ENCODE measurements at regions not wholly inside any gene's neighbourhood (a gene's known extent, or its start where the extent isn't known, plus 50 kb on each side); places are given as distances from the start of the nearest gene placed in this dataset.

GRCh38 chr12:84772281-84772680 is 140.3 kb downstream of the SLC6A15 start:
- Mint-ChIP-seq H3K36me3 (ENCODE audit: low read depth) (no peaks in the 10 kb centered on the region), H3K4me3 (ENCODE audit: low read depth) (no peak overlapping the region), H3K4me1 (ENCODE audit: low read depth) (no peaks in the 10 kb centered on the region), H3K9me3 (no peaks in the 10 kb centered on the region), H3K27ac (no peak overlapping the region), H3K27me3 (ENCODE audit: low read depth) (no peaks in the 10 kb centered on the region)
- no peak for DNase-seq (ENCODE audit: low spot score)
- intact Hi-C loops (cut with micrococcal nuclease): no loop called here

- H3K4me1 Mint-ChIP-seq (ENCODE audit: low read depth): no peaks in the 10 kb centered on the region
- no peaks in the 10 kb centered on the region for H3K27me3 Mint-ChIP-seq (ENCODE audit: low read depth)
- intact Hi-C loops (cut with micrococcal nuclease): no loop called here
- no peaks in the 10 kb centered on the region for H3K36me3 Mint-ChIP-seq (ENCODE audit: low read depth)
- no peaks in the 10 kb centered on the region for H3K9me3 Mint-ChIP-seq
- no peak for DNase-seq (ENCODE audit: low spot score)
- no peak overlapping the region for H3K27ac Mint-ChIP-seq
- H3K4me3 Mint-ChIP-seq (ENCODE audit: low read depth): no peak overlapping the region
Measured at GRCh38 chr12:84767079-84767478, 145.5 kb downstream of the SLC6A15 start.

- Mint-ChIP-seq H3K27ac (no peak overlapping the region), H3K27me3 (ENCODE audit: low read depth) (no peaks in the 10 kb centered on the region), H3K9me3 (no peaks in the 10 kb centered on the region), H3K4me3 (ENCODE audit: low read depth) (no peak overlapping the region), H3K4me1 (ENCODE audit: low read depth) (no peaks in the 10 kb centered on the region), H3K36me3 (ENCODE audit: low read depth) (no peaks in the 10 kb centered on the region)
- no peak for DNase-seq (ENCODE audit: low spot score)
- intact Hi-C loops (cut with micrococcal nuclease): no loop called here
Measured at GRCh38 chr12:84766375-84766774, 146.2 kb downstream of the SLC6A15 start.

GRCh38 chr12:84764001-84764400 is 148.6 kb downstream of the SLC6A15 start:
- intact Hi-C loops (cut with micrococcal nuclease): no loop called here
- no peaks in the 10 kb centered on the region for H3K27me3 Mint-ChIP-seq (ENCODE audit: low read depth)
- H3K4me3 Mint-ChIP-seq (ENCODE audit: low read depth): no peak overlapping the region
- no peaks in the 10 kb centered on the region for H3K36me3 Mint-ChIP-seq (ENCODE audit: low read depth)
- H3K4me1 Mint-ChIP-seq (ENCODE audit: low read depth): no peaks in the 10 kb centered on the region
- H3K27ac Mint-ChIP-seq: no peak overlapping the region
- DNase-seq (ENCODE audit: low spot score): no peak
- H3K9me3 Mint-ChIP-seq: no peaks in the 10 kb centered on the region

- no peaks in the 10 kb centered on the region for H3K27me3 Mint-ChIP-seq (ENCODE audit: low read depth)
- H3K27ac Mint-ChIP-seq: no peak overlapping the region
- H3K36me3 Mint-ChIP-seq (ENCODE audit: low read depth): no peaks in the 10 kb centered on the region
- intact Hi-C loops (cut with micrococcal nuclease): no loop called here
- no peak overlapping the region for H3K4me3 Mint-ChIP-seq (ENCODE audit: low read depth)
- no peaks in the 10 kb centered on the region for H3K4me1 Mint-ChIP-seq (ENCODE audit: low read depth)
- no peaks in the 10 kb centered on the region for H3K9me3 Mint-ChIP-seq
- DNase-seq (ENCODE audit: low spot score): no peak
Measured at GRCh38 chr12:84763107-84763506, 149.5 kb downstream of the SLC6A15 start.

GRCh38 chr12:84760091-84760865 is 152.3 kb downstream of the SLC6A15 start:
- intact Hi-C loops (cut with micrococcal nuclease): no loop called here
- Mint-ChIP-seq H3K27me3 (ENCODE audit: low read depth) (no peaks in the 10 kb centered on the region), H3K4me3 (ENCODE audit: low read depth) (no peak overlapping the region), H3K27ac (no peak overlapping the region), H3K4me1 (ENCODE audit: low read depth) (no peaks in the 10 kb centered on the region), H3K9me3 (no peaks in the 10 kb centered on the region), H3K36me3 (ENCODE audit: low read depth) (no peaks in the 10 kb centered on the region)
- DNase-seq (ENCODE audit: low spot score): no peak

GRCh38 chr12:84757978-84758377 is 154.6 kb downstream of the SLC6A15 start:
- H3K36me3 Mint-ChIP-seq (ENCODE audit: low read depth): no peaks in the 10 kb centered on the region
- H3K27me3 Mint-ChIP-seq (ENCODE audit: low read depth): no peaks in the 10 kb centered on the region

GRCh38 chr12:84756961-84757360 is 155.6 kb downstream of the SLC6A15 start:
- Mint-ChIP-seq H3K27ac (no peak overlapping the region), H3K36me3 (ENCODE audit: low read depth) (no peaks in the 10 kb centered on the region), H3K9me3 (no peaks in the 10 kb centered on the region), H3K4me1 (ENCODE audit: low read depth) (no peaks in the 10 kb centered on the region), H3K27me3 (ENCODE audit: low read depth) (no peaks in the 10 kb centered on the region), H3K4me3 (ENCODE audit: low read depth) (no peak overlapping the region)
- DNase-seq (ENCODE audit: low spot score): no peak
- intact Hi-C loops (cut with micrococcal nuclease): no loop called here

More at GRCh38 chr12:84757978-84758377, 154.6 kb downstream of the SLC6A15 start:
- Mint-ChIP-seq H3K4me3 (ENCODE audit: low read depth) (no peak overlapping the region), H3K4me1 (ENCODE audit: low read depth) (no peaks in the 10 kb centered on the region), H3K27ac (no peak overlapping the region), H3K9me3 (no peaks in the 10 kb centered on the region)
- intact Hi-C loops (cut with micrococcal nuclease): no loop called here
- DNase-seq (ENCODE audit: low spot score): no peak

GRCh38 chr12:84745127-84745526 is 167.5 kb downstream of the SLC6A15 start:
- no peak overlapping the region for H3K4me3 Mint-ChIP-seq (ENCODE audit: low read depth)
- H3K36me3 Mint-ChIP-seq (ENCODE audit: low read depth): no peaks in the 10 kb centered on the region
- no peaks in the 10 kb centered on the region for H3K9me3 Mint-ChIP-seq
- no peak for DNase-seq (ENCODE audit: low spot score)
- H3K27ac Mint-ChIP-seq: no peak overlapping the region
- H3K4me1 Mint-ChIP-seq (ENCODE audit: low read depth): no peaks in the 10 kb centered on the region
- intact Hi-C loops (cut with micrococcal nuclease): no loop called here
- no peaks in the 10 kb centered on the region for H3K27me3 Mint-ChIP-seq (ENCODE audit: low read depth)

- H3K4me3 Mint-ChIP-seq (ENCODE audit: low read depth): no peak overlapping the region
- H3K27me3 Mint-ChIP-seq (ENCODE audit: low read depth): no peaks in the 10 kb centered on the region
- H3K9me3 Mint-ChIP-seq: no peaks in the 10 kb centered on the region
- H3K27ac Mint-ChIP-seq: no peak overlapping the region
- H3K4me1 Mint-ChIP-seq (ENCODE audit: low read depth): no peaks in the 10 kb centered on the region
- no peak for DNase-seq (ENCODE audit: low spot score)
- H3K36me3 Mint-ChIP-seq (ENCODE audit: low read depth): no peaks in the 10 kb centered on the region
- intact Hi-C loops (cut with micrococcal nuclease): no loop called here
Measured at GRCh38 chr12:84741692-84742091, 170.9 kb downstream of the SLC6A15 start.

- H3K9me3 Mint-ChIP-seq: no peaks in the 10 kb centered on the region
- H3K4me1 Mint-ChIP-seq (ENCODE audit: low read depth): no peaks in the 10 kb centered on the region
- H3K27ac Mint-ChIP-seq: no peak overlapping the region
- H3K4me3 Mint-ChIP-seq (ENCODE audit: low read depth): no peak overlapping the region
- H3K36me3 Mint-ChIP-seq (ENCODE audit: low read depth): no peaks in the 10 kb centered on the region
- no peaks in the 10 kb centered on the region for H3K27me3 Mint-ChIP-seq (ENCODE audit: low read depth)
- no peak for DNase-seq (ENCODE audit: low spot score)
- intact Hi-C loops (cut with micrococcal nuclease): no loop called here
Measured at GRCh38 chr12:84741031-84741430, 171.6 kb downstream of the SLC6A15 start.

GRCh38 chr12:84740602-84741001 is 172.0 kb downstream of the SLC6A15 start:
- Mint-ChIP-seq H3K36me3 (ENCODE audit: low read depth) (no peaks in the 10 kb centered on the region), H3K27ac (no peak overlapping the region), H3K4me3 (ENCODE audit: low read depth) (no peak overlapping the region), H3K4me1 (ENCODE audit: low read depth) (no peaks in the 10 kb centered on the region), H3K9me3 (no peaks in the 10 kb centered on the region), H3K27me3 (ENCODE audit: low read depth) (no peaks in the 10 kb centered on the region)
- intact Hi-C loops (cut with micrococcal nuclease): no loop called here
- no peak for DNase-seq (ENCODE audit: low spot score)

- Mint-ChIP-seq H3K36me3 (ENCODE audit: low read depth) (no peaks in the 10 kb centered on the region), H3K9me3 (no peaks in the 10 kb centered on the region), H3K27ac (no peak overlapping the region), H3K4me3 (ENCODE audit: low read depth) (no peak overlapping the region), H3K27me3 (ENCODE audit: low read depth) (no peaks in the 10 kb centered on the region), H3K4me1 (ENCODE audit: low read depth) (no peaks in the 10 kb centered on the region)
- intact Hi-C loops (cut with micrococcal nuclease): no loop called here
- DNase-seq (ENCODE audit: low spot score): no peak
Measured at GRCh38 chr12:84738481-84738972, 174.1 kb downstream of the SLC6A15 start.

Data from activated T-helper 2 cell treated with anti-CD3 and anti-CD28 coated beads, Interferon-gamma antibody, Interleukin-2, Interleukin-4, amounts not matched to agents 10 μg/mL and 5 μg/mL and 100 μg/mL, durations not matched to agents 14 hours and 24 hours and 36 hours (primary cell).